HUES48 (cell line): ENCODE measurements at regions not wholly inside any gene's neighbourhood (a gene's known extent, or its start where the extent isn't known, plus 50 kb on each side); places are given as distances from the start of the nearest gene placed in this dataset.

Experiments
- H3K27ac ChIP-seq: one replicate; pipeline ENCODE4 v1.7.0; 2013; ENCODE audit warnings: low read depth, low read length, inconsistent platforms
- H3K27me3 ChIP-seq: 2 replicates; pipeline ENCODE4 v1.6.1; 2013; ENCODE audit warnings: mild to moderate bottlenecking, low read length; ENCODE audit not compliant: control insufficient read depth, insufficient read depth
- H3K36me3 ChIP-seq: 2 replicates; pipeline ENCODE4 v1.6.1; 2013; ENCODE audit warnings: low read length; ENCODE audit not compliant: control insufficient read depth, insufficient read depth
- H3K4me1 ChIP-seq: 2 replicates; pipeline ENCODE4 v1.6.1; 2013; ENCODE audit warnings: mild to moderate bottlenecking, low read length; ENCODE audit not compliant: control insufficient read depth, insufficient read depth
- H3K4me3 ChIP-seq: 2 replicates; pipeline ENCODE4 v1.5.1; 2013; ENCODE audit warnings: mild to moderate bottlenecking, low read depth, low read length
- H3K9ac ChIP-seq: 2 replicates; pipeline ENCODE4 v1.6.1; 2013; ENCODE audit warnings: mild to moderate bottlenecking, low read depth, low read length, moderate library complexity
- H3K9me3 ChIP-seq: 2 replicates; pipeline ENCODE4 v1.6.1; 2013; ENCODE audit warnings: low read length; ENCODE audit not compliant: control insufficient read depth, insufficient read depth

- Histone ChIP-seq H3K9ac (no peak overlapping the region), H3K27ac (no peak overlapping the region), H3K4me3 (no peak overlapping the region), H3K9me3 (no peaks in the 10 kb centered on the region), H3K4me1 (peaks cover 8% of the 10 kb centered on the region), H3K27me3 (no peaks in the 10 kb centered on the region), H3K36me3 (no peaks in the 10 kb centered on the region)
These were observed 208.0 kb downstream of the ZFP36L2 start for GRCh38 chr2:43018179-43019024.

GRCh38 chr2:43013821-43014345, 212.5 kb downstream of the ZFP36L2 start:
- no peaks in the 10 kb centered on the region for H3K36me3 ChIP-seq
- no peak overlapping the region for H3K9ac ChIP-seq
- H3K27me3 ChIP-seq: no peaks in the 10 kb centered on the region
- H3K27ac ChIP-seq: no peak overlapping the region
- H3K9me3 ChIP-seq: no peaks in the 10 kb centered on the region
- H3K4me3 ChIP-seq: no peak overlapping the region
- H3K4me1 ChIP-seq: peaks cover 8% of the 10 kb centered on the region

- Histone ChIP-seq H3K4me3 (no peak overlapping the region), H3K27me3 (no peaks in the 10 kb centered on the region), H3K9ac (no peak overlapping the region), H3K9me3 (no peaks in the 10 kb centered on the region), H3K4me1 (peaks cover 8% of the 10 kb centered on the region), H3K36me3 (no peaks in the 10 kb centered on the region), H3K27ac (no peak overlapping the region)
These were observed 213.4 kb downstream of the ZFP36L2 start for GRCh38 chr2:43012966-43013365.

- no peaks in the 10 kb centered on the region for H3K9me3 ChIP-seq
- H3K9ac ChIP-seq: no peak overlapping the region
- H3K4me1 ChIP-seq: peaks cover 8% of the 10 kb centered on the region
- H3K4me3 ChIP-seq: no peak overlapping the region
- no peaks in the 10 kb centered on the region for H3K27me3 ChIP-seq
- H3K36me3 ChIP-seq: no peaks in the 10 kb centered on the region
- H3K27ac ChIP-seq: no peak overlapping the region
These were observed 215.3 kb downstream of the ZFP36L2 start for GRCh38 chr2:43011158-43011491.

- Histone ChIP-seq H3K4me3 (no peak overlapping the region), H3K27me3 (no peaks in the 10 kb centered on the region), H3K4me1 (peaks cover 8% of the 10 kb centered on the region), H3K9ac (no peak overlapping the region), H3K36me3 (no peaks in the 10 kb centered on the region), H3K27ac (no peak overlapping the region), H3K9me3 (no peaks in the 10 kb centered on the region)
These were observed 215.8 kb downstream of the ZFP36L2 start for GRCh38 chr2:43010438-43011157.

GRCh38 chr2:43009448-43009847, 217.0 kb downstream of the ZFP36L2 start:
- Histone ChIP-seq H3K4me3 (no peak overlapping the region), H3K9ac (no peak overlapping the region), H3K36me3 (no peaks in the 10 kb centered on the region), H3K27me3 (no peaks in the 10 kb centered on the region), H3K27ac (no peak overlapping the region), H3K9me3 (no peaks in the 10 kb centered on the region), H3K4me1 (peaks cover 5% of the 10 kb centered on the region)

DNA sequence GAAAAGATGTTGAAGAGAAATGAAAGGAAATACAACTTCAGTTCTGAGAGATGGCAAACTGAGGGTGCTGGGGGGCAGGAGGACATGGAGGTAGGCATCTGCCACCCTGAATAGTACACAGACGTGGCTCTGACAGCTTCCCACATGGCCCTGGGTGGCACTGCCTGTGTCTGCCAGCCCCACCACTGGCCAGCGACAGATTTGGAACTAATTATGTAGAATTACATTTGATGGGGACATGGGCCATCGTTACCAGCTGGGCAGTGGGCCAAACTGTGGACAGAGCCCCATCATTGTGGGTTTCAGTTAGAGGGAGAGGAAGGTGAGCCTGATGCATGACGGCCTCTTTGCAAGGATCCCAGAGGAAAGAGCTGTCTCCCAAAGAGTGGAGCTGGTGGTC, 216.0 kb upstream of the HAAO start:
- no peak overlapping the region for H3K4me3 ChIP-seq
- H3K9me3 ChIP-seq: no peaks in the 10 kb centered on the region
- H3K27ac ChIP-seq: no peak overlapping the region
- no peak overlapping the region for H3K9ac ChIP-seq
- H3K36me3 ChIP-seq: no peaks in the 10 kb centered on the region
- H3K4me1 ChIP-seq: no peaks in the 10 kb centered on the region
- H3K27me3 ChIP-seq: no peaks in the 10 kb centered on the region

- H3K36me3 ChIP-seq: no peaks in the 10 kb centered on the region
- no peak overlapping the region for H3K9ac ChIP-seq
- no peaks in the 10 kb centered on the region for H3K9me3 ChIP-seq
- H3K4me1 ChIP-seq: no peaks in the 10 kb centered on the region
- no peak overlapping the region for H3K27ac ChIP-seq
- H3K27me3 ChIP-seq: no peaks in the 10 kb centered on the region
- H3K4me3 ChIP-seq: no peak overlapping the region
These were observed 215.5 kb upstream of the HAAO start for GRCh38 chr2:43007901-43008300.

GRCh38 chr2:43006834-43007543, 214.6 kb upstream of the HAAO start:
- no peaks in the 10 kb centered on the region for H3K9me3 ChIP-seq
- H3K27me3 ChIP-seq: no peaks in the 10 kb centered on the region
- H3K27ac ChIP-seq: no peak overlapping the region
- H3K4me1 ChIP-seq: no peaks in the 10 kb centered on the region
- no peaks in the 10 kb centered on the region for H3K36me3 ChIP-seq
- no peak overlapping the region for H3K9ac ChIP-seq
- no peak overlapping the region for H3K4me3 ChIP-seq

- Histone ChIP-seq H3K27ac (no peak overlapping the region), H3K9me3 (no peaks in the 10 kb centered on the region), H3K9ac (no peak overlapping the region), H3K36me3 (no peaks in the 10 kb centered on the region), H3K4me3 (no peak overlapping the region), H3K4me1 (no peaks in the 10 kb centered on the region), H3K27me3 (no peaks in the 10 kb centered on the region)
These were observed 213.8 kb upstream of the HAAO start for GRCh38 chr2:43005975-43006833.
